ENCODE measurements at regions not wholly inside any gene's neighbourhood (a gene's known extent, or its start where the extent isn't known, plus 50 kb on each side); places are given as distances from the start of the nearest gene placed in this dataset.

DNA sequence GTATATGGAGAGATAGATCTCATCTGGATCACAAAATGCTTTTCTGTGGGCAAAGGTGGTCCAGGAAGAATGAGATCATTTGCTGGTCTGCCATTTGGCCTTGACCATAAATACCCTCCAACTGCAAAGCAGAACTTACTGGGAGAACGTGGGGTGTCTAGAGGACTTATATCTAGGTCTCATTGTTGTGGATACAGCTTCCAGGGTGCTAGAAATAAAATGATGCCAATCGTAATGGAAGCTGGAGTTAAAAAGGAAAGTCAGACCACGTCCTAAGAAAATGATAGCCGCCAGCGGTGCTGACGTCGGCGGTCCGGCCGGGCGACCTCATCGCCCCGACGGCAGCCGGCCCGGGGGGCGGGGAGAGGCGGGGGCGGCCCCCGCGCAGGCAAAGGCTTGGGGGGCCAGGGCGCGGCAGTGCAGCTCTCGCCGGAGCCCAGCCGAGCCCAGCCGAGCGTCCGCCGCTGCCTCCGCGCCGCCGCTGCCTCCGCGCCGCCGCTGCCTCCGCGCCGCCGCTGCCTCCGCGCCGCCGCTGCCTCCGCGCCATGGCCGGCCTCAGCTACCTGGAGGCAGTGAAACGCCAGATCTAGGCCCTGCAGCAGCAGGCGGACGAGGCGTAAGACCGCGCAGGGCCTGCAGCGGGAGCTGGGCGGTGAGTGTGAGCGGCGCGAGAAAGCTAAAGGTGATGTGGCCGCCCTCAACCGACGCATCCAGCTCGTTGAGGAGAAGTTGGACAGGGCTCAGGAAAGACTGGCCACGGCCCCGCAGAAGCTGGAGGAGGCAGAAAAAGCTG lies 89.5 kb downstream of the EOMES start:
- peak overlapping the region; percentile 21 to 61 (median 58) for H3K4me3 ChIP-seq (ENCODE audit: low read depth in 1 of 3, low read length in 3 of 3)
- H3K9me3 ChIP-seq (ENCODE audit: control insufficient read depth in 4 of 4, low read length in 3 of 4), result no peaks in the 10 kb centered on the region
- H3K9ac ChIP-seq (ENCODE audit: low read depth in 1 of 2, low read length in 2 of 2), result peak overlapping the region in 1 of 2 donors; percentile 63
- peak; percentile 36 for DNase-seq (ENCODE audit: low spot score)
- 6% methylated on average over 66 of the region's 66 CpGs for WGBS
- H3K27ac ChIP-seq (ENCODE audit: low read depth in 1 of 2, low read length in 2 of 2), result peak overlapping the region; percentile 50 to 67
- no peak for TF ChIP-seq FOXA2 (IDR thresholded peaks at IDR 0.05)
- no peak for TF ChIP-seq GABPA (IDR thresholded peaks at IDR 0.05 in 1 of 2, conservative IDR thresholded peaks at IDR 0.05 in 1 of 2)
- no peak for TF ChIP-seq NR2F2 (IDR thresholded peaks at IDR 0.05)
- TF ChIP-seq, protein P1, sequence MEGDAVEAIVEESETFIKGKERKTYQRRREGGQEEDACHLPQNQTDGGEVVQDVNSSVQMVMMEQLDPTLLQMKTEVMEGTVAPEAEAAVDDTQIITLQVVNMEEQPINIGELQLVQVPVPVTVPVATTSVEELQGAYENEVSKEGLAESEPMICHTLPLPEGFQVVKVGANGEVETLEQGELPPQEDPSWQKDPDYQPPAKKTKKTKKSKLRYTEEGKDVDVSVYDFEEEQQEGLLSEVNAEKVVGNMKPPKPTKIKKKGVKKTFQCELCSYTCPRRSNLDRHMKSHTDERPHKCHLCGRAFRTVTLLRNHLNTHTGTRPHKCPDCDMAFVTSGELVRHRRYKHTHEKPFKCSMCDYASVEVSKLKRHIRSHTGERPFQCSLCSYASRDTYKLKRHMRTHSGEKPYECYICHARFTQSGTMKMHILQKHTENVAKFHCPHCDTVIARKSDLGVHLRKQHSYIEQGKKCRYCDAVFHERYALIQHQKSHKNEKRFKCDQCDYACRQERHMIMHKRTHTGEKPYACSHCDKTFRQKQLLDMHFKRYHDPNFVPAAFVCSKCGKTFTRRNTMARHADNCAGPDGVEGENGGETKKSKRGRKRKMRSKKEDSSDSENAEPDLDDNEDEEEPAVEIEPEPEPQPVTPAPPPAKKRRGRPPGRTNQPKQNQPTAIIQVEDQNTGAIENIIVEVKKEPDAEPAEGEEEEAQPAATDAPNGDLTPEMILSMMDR (IDR thresholded peaks at IDR 0.05; ENCODE audit: low read depth, low read length, missing input control), result no peak
- TF ChIP-seq FOXA1 (IDR thresholded peaks at IDR 0.05), result no peak
- no peak for TF ChIP-seq RAD21 (IDR thresholded peaks at IDR 0.05)
- TF ChIP-seq YY1 (IDR thresholded peaks at IDR 0.05), result no peak
- no peak for TF ChIP-seq HNF4G (IDR thresholded peaks at IDR 0.05)
- TF ChIP-seq EGR1 (IDR thresholded peaks at IDR 0.05; ENCODE audit: low read depth in 2 of 2), result no peak
- H3K4me1 ChIP-seq (ENCODE audit: control insufficient read depth in 4 of 4, insufficient read depth in 4 of 4, low read length in 3 of 4), result peaks cover 0 to 5% (median 1%) of the 10 kb centered on the region in 4 donors
- no peaks in the 10 kb centered on the region for H3K27me3 ChIP-seq (ENCODE audit: control insufficient read depth in 4 of 4, insufficient read depth in 4 of 4, low read length in 3 of 4)
- H3K36me3 ChIP-seq (ENCODE audit: control insufficient read depth in 4 of 4, insufficient read depth in 3 of 4, low read depth in 1 of 4, low read length in 3 of 4), result no peaks in the 10 kb centered on the region

DNA sequence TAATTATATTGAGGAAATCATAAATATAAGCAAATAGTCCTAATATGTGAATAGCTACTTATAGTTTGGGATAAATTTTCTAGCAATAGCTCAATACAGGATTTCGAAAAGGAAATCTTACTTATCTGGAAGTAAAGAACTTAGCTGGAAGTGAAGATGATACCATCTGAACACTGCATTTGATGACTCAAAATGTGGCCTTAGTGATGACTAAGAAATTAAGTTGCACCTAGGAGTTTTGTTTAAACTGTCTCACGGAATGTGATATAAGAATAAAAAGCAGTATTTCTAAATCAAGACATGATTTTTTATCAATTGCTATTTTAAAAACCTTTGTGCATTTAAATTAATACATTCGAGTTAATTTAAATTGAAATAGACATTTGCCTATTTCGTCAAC lies 91.2 kb downstream of the EOMES start:
- no peak overlapping the region for H3K4me3 ChIP-seq (ENCODE audit: low read depth in 1 of 3, low read length in 3 of 3)
- TF ChIP-seq FOXA1 (IDR thresholded peaks at IDR 0.05) (no peak), TAF1 (conservative IDR thresholded peaks at IDR 0.05) (no peak), GABPA (IDR thresholded peaks at IDR 0.05 in 1 of 2, conservative IDR thresholded peaks at IDR 0.05 in 1 of 2) (no peak), JUND (IDR thresholded peaks at IDR 0.05) (no peak), FOXA2 (IDR thresholded peaks at IDR 0.05) (no peak), SP1 (IDR thresholded peaks at IDR 0.05) (no peak), YY1 (IDR thresholded peaks at IDR 0.05) (no peak), RXRA (IDR thresholded peaks at IDR 0.05) (no peak), RAD21 (IDR thresholded peaks at IDR 0.05) (no peak), HNF4G (IDR thresholded peaks at IDR 0.05) (no peak), EGR1 (IDR thresholded peaks at IDR 0.05; ENCODE audit: low read depth in 2 of 2) (no peak), NR2F2 (IDR thresholded peaks at IDR 0.05) (no peak), HNF4A (conservative IDR thresholded peaks at IDR 0.05) (no peak)
- TF ChIP-seq, protein P2, sequence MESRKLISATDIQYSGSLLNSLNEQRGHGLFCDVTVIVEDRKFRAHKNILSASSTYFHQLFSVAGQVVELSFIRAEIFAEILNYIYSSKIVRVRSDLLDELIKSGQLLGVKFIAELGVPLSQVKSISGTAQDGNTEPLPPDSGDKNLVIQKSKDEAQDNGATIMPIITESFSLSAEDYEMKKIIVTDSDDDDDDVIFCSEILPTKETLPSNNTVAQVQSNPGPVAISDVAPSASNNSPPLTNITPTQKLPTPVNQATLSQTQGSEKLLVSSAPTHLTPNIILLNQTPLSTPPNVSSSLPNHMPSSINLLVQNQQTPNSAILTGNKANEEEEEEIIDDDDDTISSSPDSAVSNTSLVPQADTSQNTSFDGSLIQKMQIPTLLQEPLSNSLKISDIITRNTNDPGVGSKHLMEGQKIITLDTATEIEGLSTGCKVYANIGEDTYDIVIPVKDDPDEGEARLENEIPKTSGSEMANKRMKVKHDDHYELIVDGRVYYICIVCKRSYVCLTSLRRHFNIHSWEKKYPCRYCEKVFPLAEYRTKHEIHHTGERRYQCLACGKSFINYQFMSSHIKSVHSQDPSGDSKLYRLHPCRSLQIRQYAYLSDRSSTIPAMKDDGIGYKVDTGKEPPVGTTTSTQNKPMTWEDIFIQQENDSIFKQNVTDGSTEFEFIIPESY (IDR thresholded peaks at IDR 0.05), result no peak
- TF ChIP-seq, protein P3, sequence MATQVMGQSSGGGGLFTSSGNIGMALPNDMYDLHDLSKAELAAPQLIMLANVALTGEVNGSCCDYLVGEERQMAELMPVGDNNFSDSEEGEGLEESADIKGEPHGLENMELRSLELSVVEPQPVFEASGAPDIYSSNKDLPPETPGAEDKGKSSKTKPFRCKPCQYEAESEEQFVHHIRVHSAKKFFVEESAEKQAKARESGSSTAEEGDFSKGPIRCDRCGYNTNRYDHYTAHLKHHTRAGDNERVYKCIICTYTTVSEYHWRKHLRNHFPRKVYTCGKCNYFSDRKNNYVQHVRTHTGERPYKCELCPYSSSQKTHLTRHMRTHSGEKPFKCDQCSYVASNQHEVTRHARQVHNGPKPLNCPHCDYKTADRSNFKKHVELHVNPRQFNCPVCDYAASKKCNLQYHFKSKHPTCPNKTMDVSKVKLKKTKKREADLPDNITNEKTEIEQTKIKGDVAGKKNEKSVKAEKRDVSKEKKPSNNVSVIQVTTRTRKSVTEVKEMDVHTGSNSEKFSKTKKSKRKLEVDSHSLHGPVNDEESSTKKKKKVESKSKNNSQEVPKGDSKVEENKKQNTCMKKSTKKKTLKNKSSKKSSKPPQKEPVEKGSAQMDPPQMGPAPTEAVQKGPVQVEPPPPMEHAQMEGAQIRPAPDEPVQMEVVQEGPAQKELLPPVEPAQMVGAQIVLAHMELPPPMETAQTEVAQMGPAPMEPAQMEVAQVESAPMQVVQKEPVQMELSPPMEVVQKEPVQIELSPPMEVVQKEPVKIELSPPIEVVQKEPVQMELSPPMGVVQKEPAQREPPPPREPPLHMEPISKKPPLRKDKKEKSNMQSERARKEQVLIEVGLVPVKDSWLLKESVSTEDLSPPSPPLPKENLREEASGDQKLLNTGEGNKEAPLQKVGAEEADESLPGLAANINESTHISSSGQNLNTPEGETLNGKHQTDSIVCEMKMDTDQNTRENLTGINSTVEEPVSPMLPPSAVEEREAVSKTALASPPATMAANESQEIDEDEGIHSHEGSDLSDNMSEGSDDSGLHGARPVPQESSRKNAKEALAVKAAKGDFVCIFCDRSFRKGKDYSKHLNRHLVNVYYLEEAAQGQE (IDR thresholded peaks at IDR 0.05), result no peak
- TF ChIP-seq, protein P1 (IDR thresholded peaks at IDR 0.05; ENCODE audit: low read depth, low read length, missing input control), result no peak
- TF ChIP-seq, protein P4, sequence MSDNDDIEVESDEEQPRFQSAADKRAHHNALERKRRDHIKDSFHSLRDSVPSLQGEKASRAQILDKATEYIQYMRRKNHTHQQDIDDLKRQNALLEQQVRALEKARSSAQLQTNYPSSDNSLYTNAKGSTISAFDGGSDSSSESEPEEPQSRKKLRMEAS (IDR thresholded peaks at IDR 0.05), result no peak
- TF ChIP-seq, protein P5, sequence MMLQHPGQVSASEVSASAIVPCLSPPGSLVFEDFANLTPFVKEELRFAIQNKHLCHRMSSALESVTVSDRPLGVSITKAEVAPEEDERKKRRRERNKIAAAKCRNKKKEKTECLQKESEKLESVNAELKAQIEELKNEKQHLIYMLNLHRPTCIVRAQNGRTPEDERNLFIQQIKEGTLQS (IDR thresholded peaks at IDR 0.05), result no peak
- no peaks in the 10 kb centered on the region for H3K9me3 ChIP-seq (ENCODE audit: control insufficient read depth in 4 of 4, low read length in 3 of 4)
- no peak for DNase-seq (ENCODE audit: low spot score)
- H3K27ac ChIP-seq (ENCODE audit: low read depth in 1 of 2, low read length in 2 of 2), result no peak overlapping the region
- no peaks in the 10 kb centered on the region for H3K36me3 ChIP-seq (ENCODE audit: control insufficient read depth in 4 of 4, insufficient read depth in 3 of 4, low read depth in 1 of 4, low read length in 3 of 4)
- H3K9ac ChIP-seq (ENCODE audit: low read depth in 1 of 2, low read length in 2 of 2), result no peak overlapping the region
- H3K4me1 ChIP-seq (ENCODE audit: control insufficient read depth in 4 of 4, insufficient read depth in 4 of 4, low read length in 3 of 4), result peaks cover 0 to 5% (median 1%) of the 10 kb centered on the region in 4 donors
- 91% methylated on average over 4 of the region's 4 CpGs for WGBS
- no peaks in the 10 kb centered on the region for H3K27me3 ChIP-seq (ENCODE audit: control insufficient read depth in 4 of 4, insufficient read depth in 4 of 4, low read length in 3 of 4)

All from liver (tissue), 8 donors.